Panc1 (cell line): ENCODE measurements at regions not wholly inside any gene's neighbourhood (a gene's known extent, or its start where the extent isn't known, plus 50 kb on each side); places are given as distances from the start of the nearest gene placed in this dataset.

ENCODE experiments used
- CTCF ChIP-seq: fragments of 450-650 bp; IDR thresholded peaks from 2 replicates; pipeline ENCODE4 v1.5.1; 2017; ENCODE audit warnings: mild to moderate bottlenecking
- POLR2AphosphoS5 ChIP-seq: IDR thresholded peaks from 2 replicates; pipeline ENCODE4 v1.6.1; 2012; ENCODE audit warnings: mild to moderate bottlenecking, low read depth, low read length, moderate library complexity

DNA sequence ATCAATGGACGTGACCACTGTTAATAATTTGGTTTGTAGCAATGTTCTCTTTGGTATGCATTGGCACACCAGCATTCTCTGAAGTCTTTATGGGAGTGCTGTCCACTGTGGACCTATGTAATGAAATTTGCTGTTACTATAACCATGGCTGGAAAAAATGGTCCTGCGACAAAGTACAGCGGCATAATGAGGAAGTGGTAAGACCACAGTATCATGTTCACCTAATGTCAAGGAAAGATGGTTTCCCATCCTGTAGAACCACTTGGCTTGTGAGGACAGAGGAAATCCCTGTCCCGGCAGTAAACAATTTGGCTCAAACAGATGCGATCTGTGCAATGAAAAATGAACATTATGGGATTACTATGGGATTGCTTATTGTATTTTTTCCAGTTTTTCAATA lies 173.9 kb upstream of the IVNS1ABP start:
- TF ChIP-seq CTCF (no peak), POLR2AphosphoS5 (no peak)
